ENCODE measurements at regions not wholly inside any gene's neighbourhood (a gene's known extent, or its start where the extent isn't known, plus 50 kb on each side); places are given as distances from the start of the nearest gene placed in this dataset.

GRCh38 chr17:79469646-79470045 is 141.2 kb downstream of the RBFOX3 start:
- FAIRE-seq, result no peak

- no peak for FAIRE-seq
Observed at GRCh38 chr17:79468183-79468944, 142.5 kb downstream of the RBFOX3 start.

- FAIRE-seq, result no peak
Observed at GRCh38 chr17:79466562-79467350, 144.1 kb downstream of the RBFOX3 start.

- no peak for FAIRE-seq
Observed at GRCh38 chr17:79465681-79466025, 145.2 kb downstream of the RBFOX3 start.

GRCh38 chr17:79465011-79465680 is 145.7 kb downstream of the RBFOX3 start:
- FAIRE-seq, result no peak

- FAIRE-seq, result no peak
Observed at GRCh38 chr17:79464318-79465010, 146.4 kb downstream of the RBFOX3 start.

GRCh38 chr17:79463421-79464317 is 147.2 kb downstream of the RBFOX3 start:
- FAIRE-seq, result no peak

GRCh38 chr17:79461041-79461440 is 149.8 kb downstream of the RBFOX3 start:
- FAIRE-seq, result no peak

- no peak for FAIRE-seq
Observed at GRCh38 chr17:79459846-79460245, 151.0 kb downstream of the RBFOX3 start.

GRCh38 chr17:79459003-79459655 is 151.7 kb downstream of the RBFOX3 start:
- FAIRE-seq, result no peak

- FAIRE-seq, result no peak
Observed at GRCh38 chr17:79458356-79458755, 152.5 kb downstream of the RBFOX3 start.

GRCh38 chr17:79457889-79458288 is 153.0 kb downstream of the RBFOX3 start:
- FAIRE-seq, result no peak

- FAIRE-seq, result no peak
Observed at GRCh38 chr17:79457376-79457775, 153.5 kb downstream of the RBFOX3 start.

GRCh38 chr17:79455636-79456035 is 155.2 kb downstream of the RBFOX3 start:
- FAIRE-seq, result no peak

GRCh38 chr17:79454826-79455225 is 156.0 kb downstream of the RBFOX3 start:
- no peak for FAIRE-seq

- FAIRE-seq, result no peak
Observed at GRCh38 chr17:79453481-79453880, 157.4 kb downstream of the RBFOX3 start.

GRCh38 chr17:79452706-79453105 is 158.1 kb downstream of the RBFOX3 start:
- FAIRE-seq, result no peak

- no peak for FAIRE-seq
Observed at GRCh38 chr17:79451167-79451566, 159.7 kb downstream of the RBFOX3 start.

- no peak for FAIRE-seq
Observed at GRCh38 chr17:79446399-79447009, 164.3 kb downstream of the RBFOX3 start.

GRCh38 chr17:79444198-79444597 is 166.7 kb downstream of the RBFOX3 start:
- no peak for FAIRE-seq

GRCh38 chr17:79443026-79443425 is 167.8 kb downstream of the RBFOX3 start:
- no peak for FAIRE-seq

Data from A204.1 (cell line).